BJ (cell line): ENCODE measurements at regions not wholly inside any gene's neighbourhood (a gene's known extent, or its start where the extent isn't known, plus 50 kb on each side); places are given as distances from the start of the nearest gene placed in this dataset.
"Not testable (repeated sequence)": the region's sequence is repeated elsewhere in the genome, so short reads cannot be mapped to it uniquely, and the experiment has no call there.

Source experiments
- CTCF ChIA-PET: fragments of 350-600 bp; formaldehyde crosslinking; extraction: SDS; loops from one replicate; lab custom pipeline; 2021; ENCODE audit warnings: antibody characterized with exemption, inconsistent platforms; lab: Yijun Ruan, JAX
- POLR2A ChIA-PET: fragments of 300-600 bp; sonication (Branson Sonifier 250); formaldehyde crosslinking; extraction: SDS; loops from one replicate; lab custom pipeline; 2021; ENCODE audit warnings: antibody characterized with exemption; lab: Charles Lee
- DNase-seq: peaks from one replicate; pipeline ENCODE4 v3.0.0-alpha.2; 2011; ENCODE audit warnings: low read depth
- H3K27me3 ChIP-seq: 2 replicates; pipeline ENCODE4 v1.6.0; 2011; ENCODE audit warnings: low read length; ENCODE audit not compliant: control insufficient read depth, insufficient read depth
- H3K36me3 ChIP-seq: 2 replicates; pipeline ENCODE4 v1.5.1; 2011; ENCODE audit warnings: low read length; ENCODE audit not compliant: control insufficient read depth, insufficient read depth
- H3K4me3 ChIP-seq: 2 replicates; pipeline ENCODE4 v1.5.1; 2011; ENCODE audit warnings: low read depth, mild to moderate bottlenecking, control low read depth, low read length
- CTCF ChIP-seq: IDR thresholded peaks from 2 replicates; pipeline ENCODE4 v1.5.1; 2011; ENCODE audit warnings: low read depth, mild to moderate bottlenecking, control low read depth, inconsistent platforms, low read length, moderate library complexity; ENCODE audit not compliant: insufficient read depth

GRCh38 chr4:189143263-189143952 is 797.3 kb upstream of the FRG1 start:
- ChIA-PET POLR2A (no interaction called here), CTCF (no interaction called here)
- Histone ChIP-seq H3K27me3 (no peaks in the 10 kb centered on the region), H3K36me3 (no peaks in the 10 kb centered on the region), H3K4me3 (no peak overlapping the region)
- DNase-seq, result no peak
- no peak for TF ChIP-seq CTCF

- POLR2A ChIA-PET, result no interaction called here
- CTCF ChIA-PET, result no interaction called here
- no peak for TF ChIP-seq CTCF
- Histone ChIP-seq H3K36me3 (no peaks in the 10 kb centered on the region), H3K27me3 (no peaks in the 10 kb centered on the region), H3K4me3 (no peak overlapping the region)
- no peak for DNase-seq
These were observed 793.4 kb upstream of the FRG1 start for GRCh38 chr4:189147005-189147929.

GRCh38 chr4:189155083-189155482 is 785.6 kb upstream of the FRG1 start:
- H3K27me3 ChIP-seq, DNase-seq, H3K36me3 ChIP-seq, CTCF ChIA-PET, POLR2A ChIA-PET, H3K4me3 ChIP-seq: not testable (repeated sequence)

GRCh38 chr4:189162073-189162789 is 778.4 kb upstream of the FRG1 start:
- Histone ChIP-seq H3K4me3 (no peak overlapping the region), H3K36me3 (no peaks in the 10 kb centered on the region), H3K27me3 (no peaks in the 10 kb centered on the region)
- no peak for TF ChIP-seq CTCF
- POLR2A ChIA-PET, result no interaction called here
- DNase-seq, result no peak
- CTCF ChIA-PET, result no interaction called here

GRCh38 chr4:189162888-189163287 is 777.8 kb upstream of the FRG1 start:
- no peak for TF ChIP-seq CTCF
- CTCF ChIA-PET, result no interaction called here
- POLR2A ChIA-PET, result no interaction called here
- Histone ChIP-seq H3K27me3 (no peaks in the 10 kb centered on the region), H3K36me3 (no peaks in the 10 kb centered on the region), H3K4me3 (no peak overlapping the region)
- DNase-seq, result no peak
